ENCODE measurements at regions not wholly inside any gene's neighbourhood (a gene's known extent, or its start where the extent isn't known, plus 50 kb on each side); places are given as distances from the start of the nearest gene placed in this dataset.
A peak's percentile ranks its signal among the peaks of the same experiment; 100 is the strongest.
"Not testable (repeated sequence)": the region's sequence is repeated elsewhere in the genome, so short reads cannot be mapped to it uniquely, and the experiment has no call there.

DNA sequence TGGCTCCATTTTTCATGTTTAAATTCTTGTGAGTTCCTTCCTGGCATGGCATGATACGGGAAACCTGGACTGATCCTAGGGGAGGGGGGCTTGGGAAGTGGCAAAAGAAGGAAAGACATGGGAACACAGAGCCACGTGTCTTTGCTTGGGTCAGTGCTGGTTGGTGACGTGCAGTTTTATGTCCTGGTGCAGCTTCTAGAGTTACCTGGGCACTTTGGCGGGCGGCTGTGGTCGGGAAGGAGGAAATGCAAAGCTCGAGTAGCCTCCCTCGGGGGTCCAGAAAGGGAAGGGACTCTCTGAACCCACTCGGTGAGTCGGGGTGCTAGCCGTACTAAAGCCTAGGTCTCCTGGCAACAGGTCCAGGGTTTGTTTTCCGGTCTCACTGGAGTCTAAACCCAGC lies 94.6 kb downstream of the APOB start:
- no peak for DNase-seq (ENCODE audit: low spot score)

DNA sequence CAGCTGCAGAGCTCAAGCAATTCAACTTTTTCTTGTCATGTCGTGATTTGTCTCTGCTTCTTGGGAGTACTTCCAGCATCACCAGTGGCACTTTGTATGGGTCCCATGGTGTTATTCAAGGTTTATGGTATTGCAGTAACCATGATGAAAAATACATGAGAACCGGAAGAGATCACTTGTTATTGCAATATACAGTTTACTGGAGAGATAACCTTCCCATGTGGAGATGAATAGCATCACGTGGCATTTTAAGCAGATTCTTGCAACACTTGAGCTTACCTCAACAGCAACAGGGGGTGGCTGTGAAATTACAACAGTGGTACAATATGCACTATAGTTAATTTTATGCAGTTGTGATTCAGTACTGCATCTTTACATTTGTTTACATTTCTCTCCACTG lies 97.4 kb downstream of the APOB start:
- DNase-seq (ENCODE audit: low spot score), result no peak

DNA sequence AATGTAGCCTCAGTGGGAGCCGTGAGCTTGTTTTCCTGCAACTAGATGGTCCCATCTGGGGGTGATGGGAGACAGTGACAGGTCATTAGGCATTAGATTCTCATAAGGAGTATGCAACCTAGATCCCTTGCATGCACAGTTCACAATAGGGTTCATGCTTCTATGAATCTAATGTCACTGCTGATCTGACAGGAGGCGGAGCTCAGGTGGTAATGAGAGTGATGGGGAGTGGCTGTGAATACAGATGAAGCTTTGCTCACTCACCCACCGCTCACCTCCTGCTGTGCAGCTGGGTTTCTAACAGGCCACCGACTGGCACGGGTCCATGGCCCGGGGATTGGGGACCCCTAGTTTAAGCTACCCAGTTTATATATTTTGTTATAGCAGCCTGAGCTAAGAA lies 100.2 kb downstream of the APOB start:
- DNase-seq (ENCODE audit: low spot score), result not testable (repeated sequence)

DNA sequence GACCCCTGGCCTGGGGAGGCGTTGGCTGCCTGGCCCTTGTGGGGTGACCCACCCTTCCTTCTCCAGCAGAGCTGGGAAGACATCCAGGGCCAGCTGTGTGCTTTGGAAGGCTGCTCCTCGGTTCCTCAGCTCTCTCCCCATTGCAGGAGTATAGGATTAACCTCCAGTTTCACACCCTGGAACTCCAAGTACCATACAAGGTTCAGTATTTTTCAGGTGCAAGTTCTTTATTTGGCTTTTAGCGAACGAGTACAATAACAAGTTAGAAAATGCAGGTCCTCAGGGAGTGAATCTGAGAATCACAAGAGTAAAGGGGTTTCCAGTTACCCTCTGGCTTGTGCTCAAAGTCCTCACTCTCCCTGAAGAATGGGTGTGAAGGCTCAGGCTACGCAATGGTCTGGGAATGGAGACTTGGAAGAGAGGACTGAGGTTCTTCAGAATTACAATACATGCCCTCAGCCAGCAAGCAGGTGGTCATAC lies 101.2 kb downstream of the APOB start:
- DNase-seq (ENCODE audit: low spot score), result no peak

DNA sequence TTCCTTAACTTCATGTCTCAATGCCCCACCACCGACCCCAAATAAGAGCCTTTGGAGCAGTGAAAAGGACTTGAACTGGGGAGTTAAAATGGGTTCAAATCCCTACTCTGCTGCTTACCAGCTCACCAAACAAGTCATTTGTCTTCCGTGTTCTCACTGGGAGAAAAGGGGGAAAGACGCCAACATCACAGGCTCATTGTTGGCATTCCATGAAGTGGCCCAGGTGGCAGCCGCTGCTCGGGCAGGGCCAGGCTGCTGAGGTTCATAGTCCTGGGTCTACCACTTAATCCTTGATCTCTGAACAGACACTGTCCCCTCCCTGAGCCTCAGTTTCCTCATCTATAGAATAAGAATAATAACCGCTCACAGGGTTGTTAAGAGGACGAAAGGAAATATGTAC lies 103.0 kb downstream of the APOB start:
- no peak for DNase-seq (ENCODE audit: low spot score)

DNA sequence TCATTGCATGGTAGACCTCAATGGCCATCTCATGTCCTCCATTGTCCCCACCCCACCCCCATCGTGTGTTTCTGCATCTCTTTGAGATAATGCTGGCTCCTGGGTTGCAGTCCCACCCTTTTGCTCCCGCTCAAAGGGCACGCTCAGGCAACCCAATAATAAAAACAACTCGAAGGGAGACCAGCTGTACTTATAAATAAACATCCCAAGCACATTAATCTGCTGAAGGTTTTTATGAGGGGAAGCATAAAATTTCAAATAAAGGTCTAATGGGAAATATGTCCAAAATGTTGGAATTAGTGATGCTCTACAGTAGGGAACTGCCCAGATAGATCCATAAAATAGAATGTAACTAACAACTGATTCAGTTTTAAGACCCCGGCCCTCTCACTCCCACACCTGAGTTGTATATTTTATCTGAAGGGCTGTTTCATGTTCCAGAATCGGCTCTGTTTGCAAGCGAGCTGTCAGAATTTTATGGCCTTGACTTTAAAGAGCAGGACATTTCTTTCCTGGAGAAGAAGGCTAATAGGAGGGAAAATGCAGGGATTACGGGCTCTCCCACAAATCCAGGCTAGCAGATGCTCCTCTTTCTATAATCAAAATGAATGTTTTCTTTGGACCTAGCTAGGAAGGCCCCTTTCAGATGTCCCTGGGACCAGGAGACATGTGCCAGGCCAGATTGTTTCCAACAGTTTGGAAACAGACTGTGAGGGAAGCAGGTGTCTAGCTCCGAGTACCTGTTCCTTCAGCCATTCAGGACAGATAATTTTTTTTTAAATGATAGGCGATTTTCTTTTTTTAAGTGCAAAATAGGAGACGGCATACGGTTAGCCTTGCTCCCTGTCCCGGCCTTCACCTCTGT lies 103.7 kb downstream of the APOB start:
- DNase-seq (ENCODE audit: low spot score), result no peak

DNA sequence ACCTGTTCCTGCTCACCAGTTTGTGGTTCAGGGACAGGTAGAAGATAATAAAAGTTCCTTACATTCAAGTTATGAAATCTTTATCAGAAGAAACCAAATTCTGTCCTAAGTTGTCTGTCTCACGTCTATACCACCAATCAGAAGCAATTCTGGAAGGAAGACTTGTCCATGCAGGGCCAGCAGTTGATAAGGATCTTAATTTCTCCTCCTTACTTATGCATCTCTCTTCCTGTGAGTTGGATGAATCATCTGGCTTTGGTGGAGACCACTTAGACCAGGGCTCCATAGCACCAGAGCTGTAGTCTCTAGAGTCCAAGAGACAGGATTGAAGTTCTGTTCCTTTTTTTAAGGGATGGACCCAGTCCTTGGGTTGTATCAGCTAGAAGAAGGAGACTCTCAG lies 106.5 kb downstream of the APOB start:
- DNase-seq (ENCODE audit: low spot score), result no peak

DNA sequence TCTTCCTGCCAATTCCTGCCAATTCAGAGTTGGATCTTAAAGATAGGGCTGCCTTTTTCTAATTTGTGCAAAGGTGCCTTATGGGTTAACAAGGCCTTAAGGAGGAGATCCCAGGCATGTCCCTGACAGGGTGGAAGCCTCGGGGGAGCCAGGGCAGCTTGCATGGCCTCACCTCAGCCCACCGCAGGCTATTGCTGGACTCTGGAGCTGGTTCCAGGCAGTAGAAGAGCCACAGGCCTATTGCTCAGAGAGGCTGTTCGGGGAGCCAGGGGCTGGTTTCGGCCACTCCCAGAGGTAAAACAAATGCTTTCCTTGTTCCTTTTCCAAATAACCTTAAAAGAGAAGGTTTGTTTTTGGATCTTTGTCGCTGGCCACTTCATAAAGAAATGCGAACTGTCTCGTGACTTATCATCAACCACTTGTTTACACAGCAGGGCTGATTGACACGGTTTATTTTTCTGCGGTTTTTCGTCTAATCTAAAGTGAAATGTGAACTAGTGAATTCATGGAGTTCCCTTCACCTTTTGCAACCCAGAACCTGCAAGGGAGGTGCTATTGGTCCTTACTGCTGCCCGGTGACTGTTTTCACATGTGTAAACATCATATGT lies 108.6 kb downstream of the APOB start:
- DNase-seq (ENCODE audit: low spot score), result no peak

DNA sequence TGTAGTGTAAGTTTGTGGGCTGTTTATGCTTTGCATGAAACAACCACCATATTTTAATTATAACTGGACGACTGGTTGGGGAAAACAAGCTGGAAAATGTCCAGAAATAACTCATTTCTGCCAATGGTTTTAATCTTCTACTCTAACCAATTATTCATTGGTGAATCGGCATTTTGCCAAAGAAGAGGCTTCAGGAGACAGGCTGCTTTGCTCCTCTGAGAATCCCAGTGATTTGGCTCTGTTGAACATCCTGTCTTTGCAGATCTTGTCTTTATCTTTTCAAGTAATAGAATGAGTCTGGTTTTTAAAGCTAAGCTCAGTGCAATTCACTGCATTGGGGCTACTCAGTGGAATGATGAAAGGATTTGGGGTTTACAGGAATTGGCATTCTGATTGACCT lies 109.6 kb downstream of the APOB start:
- DNase-seq (ENCODE audit: low spot score), result no peak

DNA sequence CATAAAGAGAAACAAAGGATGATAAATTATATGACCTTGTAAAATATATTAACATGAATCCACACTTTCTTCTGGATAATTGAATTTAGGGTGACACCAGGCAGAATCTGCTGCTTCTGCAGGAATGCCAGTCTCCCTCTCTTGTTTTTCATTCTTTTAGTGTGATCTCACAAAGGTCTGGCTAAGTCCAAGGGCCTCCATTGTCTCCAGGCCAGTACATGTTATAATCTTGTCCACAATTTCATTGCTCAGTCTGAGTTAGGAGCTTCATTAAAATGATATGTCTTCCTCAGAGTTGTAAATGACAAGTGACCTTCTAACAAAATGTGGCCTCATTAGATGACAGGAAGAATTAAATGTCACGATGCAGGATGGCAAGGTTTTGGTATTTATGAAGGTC lies 110.2 kb downstream of the APOB start:
- no peak for DNase-seq (ENCODE audit: low spot score)

DNA sequence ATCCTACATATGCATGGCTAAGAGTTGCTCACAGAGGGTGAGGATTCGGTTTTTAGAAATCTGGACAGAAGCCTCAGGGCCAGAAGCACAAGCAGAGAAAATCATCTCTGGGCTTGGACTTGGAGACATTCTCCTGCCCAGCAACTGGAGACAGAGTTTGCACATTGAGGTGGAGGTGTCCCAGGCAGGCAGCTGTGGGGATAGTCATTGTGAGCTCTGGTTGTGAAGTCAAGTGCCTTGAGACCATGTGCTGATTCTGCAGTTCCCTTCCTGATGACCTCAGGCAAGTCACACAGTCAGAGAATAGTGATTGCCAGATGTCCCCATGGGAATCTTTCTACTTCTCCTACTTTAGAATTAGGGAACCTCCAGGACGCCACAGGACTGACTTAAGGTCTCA lies 108.4 kb upstream of the LDAH start:
- no peak for DNase-seq (ENCODE audit: low spot score)

DNA sequence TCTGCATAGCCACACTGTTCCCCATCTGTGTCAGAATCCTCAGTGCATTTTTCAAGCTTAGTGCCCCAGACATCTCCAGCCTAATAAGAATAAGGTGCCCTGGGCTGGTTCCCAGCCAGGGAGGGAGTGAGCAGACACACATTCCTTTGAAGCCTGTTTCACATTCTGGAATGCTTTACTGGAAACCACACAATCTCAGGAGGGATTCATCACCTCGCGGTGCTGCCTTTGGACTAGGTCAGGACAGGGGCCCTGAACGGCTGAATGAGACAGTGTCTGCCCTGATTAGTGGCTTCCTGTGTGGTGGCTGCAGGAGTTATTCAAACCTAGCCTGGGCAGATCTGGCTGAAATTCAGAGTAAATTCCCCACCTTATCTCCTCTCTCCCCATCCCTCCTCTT lies 108.0 kb upstream of the LDAH start:
- peak; percentile 77 for DNase-seq (ENCODE audit: low spot score)

DNA sequence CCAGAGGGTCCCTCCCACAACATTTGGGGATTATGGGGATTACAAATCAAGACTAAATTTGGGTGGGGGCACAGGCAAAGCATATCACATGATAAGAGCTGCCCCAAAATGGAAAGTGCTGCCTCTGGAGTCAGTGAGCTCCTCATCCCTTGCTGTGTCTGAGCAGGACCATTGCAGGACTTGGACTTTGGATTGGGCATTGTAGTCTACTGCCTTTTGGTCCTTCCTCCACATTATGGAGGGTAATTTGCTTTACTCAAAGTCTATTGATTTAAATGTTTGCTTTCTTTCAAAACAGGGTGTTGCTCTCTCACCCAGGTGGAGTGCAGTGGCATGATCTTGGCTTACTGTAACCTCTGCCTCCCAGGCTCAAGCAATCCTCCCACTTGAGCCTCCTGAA lies 106.8 kb upstream of the LDAH start:
- DNase-seq (ENCODE audit: low spot score), result no peak

DNA sequence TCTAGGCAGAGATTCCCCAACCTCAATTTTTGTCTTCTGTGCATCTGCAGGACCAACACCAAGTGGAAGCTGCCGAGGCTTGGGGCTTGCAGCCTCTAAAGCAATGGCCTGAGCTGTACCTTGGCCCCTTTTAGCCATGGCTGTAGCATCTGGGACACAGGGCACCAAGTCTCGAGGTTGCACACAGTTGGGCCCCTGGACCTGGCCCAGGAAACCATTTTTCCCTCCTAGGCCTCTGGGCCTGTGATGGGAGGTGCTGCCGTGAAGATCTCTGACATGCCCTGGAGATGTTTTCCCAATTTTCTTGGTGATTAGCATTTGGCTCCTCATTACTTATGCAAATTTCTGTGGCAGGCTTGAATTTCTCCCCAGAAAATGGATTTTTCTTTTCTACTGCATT lies 105.7 kb upstream of the LDAH start:
- no peak for DNase-seq (ENCODE audit: low spot score)

DNA sequence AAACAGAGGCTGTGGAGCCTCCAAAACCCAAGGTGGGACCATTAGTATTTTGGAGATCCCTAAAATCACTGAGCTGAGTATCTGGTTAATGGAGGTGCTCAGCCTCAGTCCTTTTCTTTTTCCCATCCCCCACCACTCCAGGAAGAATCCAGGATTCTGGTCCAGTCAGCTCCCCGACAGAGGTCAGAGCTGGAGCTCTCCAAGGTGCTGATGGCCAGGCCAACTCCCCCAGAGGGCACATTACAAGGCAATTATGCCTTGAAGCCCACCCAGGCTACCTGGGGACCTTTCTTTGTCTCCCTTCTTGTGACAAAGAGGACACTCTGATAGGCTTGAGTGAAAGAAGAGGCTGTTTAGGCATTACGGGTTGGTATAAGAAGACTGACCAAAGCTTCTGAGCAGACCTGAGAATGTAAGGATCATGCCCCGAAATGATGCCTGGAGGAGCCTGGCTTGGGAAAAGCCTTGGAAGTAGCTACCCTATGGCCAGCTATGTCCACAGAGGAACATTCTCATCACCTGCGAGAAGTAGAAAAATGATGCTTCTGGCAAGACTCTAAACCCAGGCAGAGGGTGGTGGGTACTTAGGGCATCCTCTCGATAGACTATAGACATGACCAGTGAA lies 102.5 kb upstream of the LDAH start:
- DNase-seq (ENCODE audit: low spot score), result no peak

DNA sequence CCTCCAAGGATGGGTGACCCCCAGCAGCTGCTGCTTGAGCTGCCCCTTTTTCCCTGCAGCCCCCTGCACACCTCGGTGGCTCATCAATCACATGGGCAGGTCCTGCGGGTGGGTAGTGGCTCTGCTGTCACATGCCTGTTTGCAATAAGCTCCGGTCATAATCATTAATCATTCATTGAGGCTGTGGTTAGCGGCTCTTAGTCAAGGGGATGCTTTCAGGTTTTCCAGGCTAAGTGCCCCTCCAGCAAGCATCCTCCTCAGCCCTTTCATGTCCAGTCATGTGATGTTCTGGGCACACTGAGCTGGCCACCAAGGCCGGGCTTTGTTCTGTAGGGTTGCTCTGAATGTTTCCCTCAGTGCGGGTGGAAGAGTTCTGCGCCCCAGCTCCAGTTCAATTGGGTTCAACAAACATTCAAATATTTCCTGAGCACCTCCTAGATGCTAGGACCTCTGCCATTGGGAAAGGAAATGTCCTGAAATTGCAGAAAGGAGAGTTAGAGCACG lies 96.4 kb upstream of the LDAH start:
- no peak for DNase-seq (ENCODE audit: low spot score)

DNA sequence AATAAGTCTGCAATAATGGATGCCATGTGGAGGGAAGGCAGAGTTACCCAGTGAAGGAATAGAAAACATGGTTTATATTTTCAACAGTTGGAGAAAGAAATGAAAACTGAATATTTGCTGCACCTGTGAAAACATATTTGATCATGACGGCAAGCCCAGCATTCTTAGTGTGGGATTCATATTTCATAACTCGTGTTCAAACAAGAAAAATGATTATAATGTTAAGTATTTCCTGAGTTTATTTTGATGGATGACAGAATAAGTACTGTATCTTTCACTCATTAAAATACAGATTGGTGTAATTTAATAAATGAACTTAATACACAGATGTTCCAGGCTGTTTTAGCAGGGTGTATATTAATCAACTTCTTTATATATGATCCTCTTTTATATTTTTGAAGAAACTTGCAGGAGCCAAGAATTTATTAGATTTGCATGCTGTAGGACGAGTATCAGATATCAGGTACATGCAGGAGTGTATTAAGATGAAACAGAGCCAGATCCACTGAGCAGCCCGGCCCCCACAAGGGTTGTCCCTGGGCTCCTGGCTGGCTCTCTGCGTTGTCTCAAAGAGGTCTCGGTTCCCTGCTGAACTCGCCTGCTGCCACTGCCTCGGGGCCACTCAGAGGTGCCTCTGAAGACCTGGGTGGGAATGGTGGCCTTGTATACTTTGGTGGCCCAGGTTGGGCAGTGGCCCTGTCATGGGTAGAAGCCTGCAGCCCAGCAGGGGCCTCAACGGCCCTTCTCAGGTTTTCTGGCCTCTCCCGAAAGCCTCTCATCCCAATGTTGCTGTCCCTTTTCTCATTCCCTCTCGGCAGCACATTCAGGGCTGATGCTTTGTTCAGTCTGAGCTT lies 95.0 kb upstream of the LDAH start:
- peak; percentile 46 for DNase-seq (ENCODE audit: low spot score)

DNA sequence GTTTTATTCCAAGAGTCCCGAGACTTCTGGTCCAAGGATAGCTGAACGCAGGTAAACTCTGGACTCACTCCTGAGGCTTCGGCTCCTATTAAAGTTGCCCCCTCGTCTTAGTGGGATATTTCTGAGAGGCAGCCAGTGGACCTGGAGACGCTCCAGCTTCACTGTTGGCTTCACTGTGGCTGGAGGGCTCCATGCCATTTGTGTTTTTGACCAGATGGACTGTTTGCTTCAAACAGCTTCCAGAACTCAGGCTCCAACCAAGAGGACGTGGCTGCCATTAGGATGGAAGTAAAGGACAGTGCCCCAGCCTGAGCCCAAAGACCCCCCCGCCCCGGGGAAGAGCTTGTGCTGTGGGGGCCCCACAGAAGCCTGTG lies 94.4 kb upstream of the LDAH start:
- no peak for DNase-seq (ENCODE audit: low spot score)

DNA sequence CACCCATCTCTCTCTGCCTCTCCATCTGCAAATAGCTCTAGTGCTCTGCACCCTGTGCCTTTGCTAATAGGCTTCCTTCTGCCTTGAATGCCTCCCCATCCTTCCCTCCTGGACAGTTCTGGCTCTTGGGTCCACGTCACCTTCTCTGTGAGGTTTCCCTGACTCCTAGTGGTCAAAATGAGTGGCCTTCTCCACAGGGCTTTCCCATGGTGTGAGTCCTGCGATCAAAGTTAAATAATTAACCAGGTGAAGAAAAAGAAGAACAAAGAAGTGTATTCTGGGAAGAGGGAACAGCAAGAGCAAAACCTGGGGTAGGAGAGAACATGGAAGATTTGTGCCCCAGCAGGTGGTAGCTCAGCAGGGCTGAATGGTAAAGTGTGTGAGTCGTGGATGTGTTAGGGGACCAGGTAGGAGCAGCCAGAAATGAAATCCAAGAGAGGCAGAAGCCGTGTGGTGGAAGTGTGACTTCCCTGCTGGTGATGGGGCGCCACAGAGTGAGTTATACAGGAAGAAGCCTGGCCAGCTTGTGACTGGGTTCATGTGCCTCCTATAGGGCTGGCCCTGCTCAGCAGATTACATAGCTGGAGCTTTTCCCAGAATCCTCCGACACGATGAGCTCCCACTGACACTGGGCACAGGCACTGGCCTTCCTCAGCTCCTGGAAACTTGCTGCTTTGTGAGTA lies 93.8 kb upstream of the LDAH start:
- no peak for DNase-seq (ENCODE audit: low spot score)

DNA sequence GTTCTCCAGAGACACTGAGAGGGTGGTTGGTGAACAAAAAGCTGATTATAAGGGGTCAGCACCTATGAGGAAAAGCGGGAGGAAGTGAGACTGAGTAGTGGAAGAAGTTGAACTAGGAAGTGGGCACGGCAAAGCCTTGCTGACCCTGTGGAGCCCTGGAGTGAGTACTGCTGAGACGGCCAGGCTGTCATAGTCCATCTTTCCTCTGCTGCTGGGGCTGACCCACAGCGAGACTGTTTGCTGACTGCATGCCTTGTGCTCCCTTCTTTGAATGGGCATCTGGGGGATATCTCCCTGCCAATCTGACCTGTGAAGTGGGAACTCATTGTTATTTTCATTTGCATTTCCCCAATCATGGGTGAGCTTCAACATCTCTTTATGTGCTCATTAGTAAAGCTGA lies 92.4 kb upstream of the LDAH start:
- DNase-seq (ENCODE audit: low spot score), result no peak

DNA sequence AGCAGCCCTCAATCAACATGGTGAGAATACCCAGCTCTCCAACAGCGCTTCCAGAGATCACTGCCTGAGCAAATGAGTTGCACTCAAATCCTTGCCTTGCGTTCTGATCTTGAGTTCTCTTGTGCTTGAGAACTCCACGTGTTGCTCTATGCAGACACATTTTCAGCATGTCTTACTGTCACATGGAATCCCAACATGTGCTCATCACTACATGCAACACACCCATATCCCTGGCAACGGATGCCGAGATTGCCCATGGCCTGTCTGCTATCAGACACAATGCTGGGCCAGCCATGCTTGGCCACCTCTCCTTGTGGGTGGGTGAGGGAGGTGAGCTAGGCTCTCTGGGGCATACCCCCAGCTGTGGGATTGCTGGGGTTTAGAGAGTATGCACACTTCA lies 91.9 kb upstream of the LDAH start:
- DNase-seq (ENCODE audit: low spot score), result no peak

DNA sequence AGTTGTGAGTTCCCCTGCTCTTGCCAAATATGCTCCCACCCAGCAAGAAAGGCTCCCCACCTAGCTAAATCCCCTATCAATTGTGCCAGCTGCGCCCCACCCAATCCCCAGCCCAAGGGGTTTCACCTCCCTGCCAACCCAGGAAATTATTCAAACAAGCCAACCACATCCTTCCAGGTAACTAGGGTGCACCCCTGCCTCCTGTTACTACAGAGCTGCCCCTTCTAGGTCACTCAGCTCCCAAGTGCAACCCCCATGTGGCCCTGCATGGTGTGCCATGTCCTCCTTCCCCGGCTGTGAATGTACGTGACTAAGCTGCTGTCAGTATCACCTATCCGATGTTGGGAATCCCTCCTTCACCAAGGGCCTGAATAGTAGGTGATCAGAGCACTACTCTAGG lies 91.2 kb upstream of the LDAH start:
- DNase-seq (ENCODE audit: low spot score), result no peak
